GM21786 (cell line): ENCODE measurements at regions not wholly inside any gene's neighbourhood (a gene's known extent, or its start where the extent isn't known, plus 50 kb on each side); places are given as distances from the start of the nearest gene placed in this dataset.
"Not testable (repeated sequence)": the region's sequence is repeated elsewhere in the genome, so short reads cannot be mapped to it uniquely, and the experiment has no call there.

Experiments used
- ATAC-seq: cut with Tn5 transposase; IDR thresholded peaks from one replicate; pipeline ENCODE4 v1.9.1; 2021; ENCODE audit not compliant: unreplicated experiment

- no peak for ATAC-seq
Observed at GRCh38 chr7:47092336-47092735, 489.6 kb downstream of the TNS3 start.

GRCh38 chr7:47091141-47091540 is 490.8 kb downstream of the TNS3 start:
- ATAC-seq, result no peak

GRCh38 chr7:47089461-47089860 is 492.4 kb downstream of the TNS3 start:
- no peak for ATAC-seq

- no peak for ATAC-seq
Observed at GRCh38 chr7:47089068-47089417, 492.9 kb downstream of the TNS3 start.

- peak; percentile 66 for ATAC-seq
Observed at GRCh38 chr7:47088329-47089067, 493.4 kb downstream of the TNS3 start.

- no peak for ATAC-seq
Observed at GRCh38 chr7:47087866-47088265, 494.0 kb downstream of the TNS3 start.

GRCh38 chr7:47085491-47086275 is 496.2 kb downstream of the TNS3 start:
- no peak for ATAC-seq

- ATAC-seq, result no peak
Observed at GRCh38 chr7:47083476-47084250, 498.2 kb downstream of the TNS3 start.

GRCh38 chr7:47080816-47081215 is 501.1 kb downstream of the TNS3 start:
- no peak for ATAC-seq

GRCh38 chr7:47078241-47078640 is 503.7 kb downstream of the TNS3 start:
- ATAC-seq, result no peak

- no peak for ATAC-seq
Observed at GRCh38 chr7:47074702-47075153, 507.2 kb downstream of the TNS3 start.

- no peak for ATAC-seq
Observed at GRCh38 chr7:47073284-47073683, 508.6 kb downstream of the TNS3 start.

GRCh38 chr7:47071866-47072265 is 510.0 kb downstream of the TNS3 start:
- ATAC-seq, result no peak

- ATAC-seq, result no peak
Observed at GRCh38 chr7:47069385-47070076, 512.4 kb downstream of the TNS3 start.

- ATAC-seq, result no peak
Observed at GRCh38 chr7:47066976-47067614, 514.8 kb downstream of the TNS3 start.

- ATAC-seq, result no peak
Observed at GRCh38 chr7:47056731-47057130, 525.2 kb downstream of the TNS3 start.

GRCh38 chr7:47052541-47053208 is 529.2 kb downstream of the TNS3 start:
- ATAC-seq, result not testable (repeated sequence)

GRCh38 chr7:47049234-47049774 is 532.6 kb downstream of the TNS3 start:
- no peak for ATAC-seq

GRCh38 chr7:47047384-47047783 is 534.5 kb downstream of the TNS3 start:
- ATAC-seq, result no peak

- no peak for ATAC-seq
Observed at GRCh38 chr7:47046949-47047348, 535.0 kb downstream of the TNS3 start.
